NCI-H2171 treated with DMSO at 0.1 percent for 48 hours (cell line): ENCODE measurements at regions not wholly inside any gene's neighbourhood (a gene's known extent, or its start where the extent isn't known, plus 50 kb on each side); places are given as distances from the start of the nearest gene placed in this dataset.
"Not testable (repeated sequence)": the region's sequence is repeated elsewhere in the genome, so short reads cannot be mapped to it uniquely, and the experiment has no call there.

Experiments
- DNase-seq: peaks from one replicate; lab custom pipeline; 2025; lab: John Stamatoyannopoulos, UW

DNA sequence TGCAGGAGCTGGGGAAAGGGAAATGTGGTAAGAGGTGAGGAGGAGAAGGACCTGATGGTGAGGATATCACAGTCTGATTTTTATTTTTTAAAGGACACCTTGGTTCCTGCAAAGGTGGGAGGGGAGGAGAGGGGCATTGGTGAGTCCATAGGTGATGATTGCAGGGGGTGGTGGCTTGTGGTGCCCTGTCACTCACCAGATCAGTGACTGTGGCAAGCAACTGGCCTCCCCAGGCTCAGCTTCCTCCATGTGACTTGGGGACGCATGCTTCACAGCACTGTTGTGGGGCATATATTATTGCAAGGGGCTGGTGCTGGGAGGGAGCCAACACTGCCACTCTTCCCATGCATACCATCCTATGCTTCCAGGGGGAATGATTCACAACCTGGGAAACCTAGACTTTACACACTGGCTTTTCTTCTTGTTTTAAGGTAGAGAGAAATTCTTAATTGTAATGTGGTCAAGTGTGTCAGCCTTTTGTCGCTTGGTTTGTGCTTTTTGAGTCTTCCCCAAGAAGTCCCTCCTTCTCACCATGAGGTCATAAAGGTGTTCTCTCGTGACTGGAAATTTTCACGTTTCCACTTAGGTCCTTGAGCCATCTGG is 106.8 kb upstream of the PLGLB2 start:
- not testable (repeated sequence) for DNase-seq

DNA sequence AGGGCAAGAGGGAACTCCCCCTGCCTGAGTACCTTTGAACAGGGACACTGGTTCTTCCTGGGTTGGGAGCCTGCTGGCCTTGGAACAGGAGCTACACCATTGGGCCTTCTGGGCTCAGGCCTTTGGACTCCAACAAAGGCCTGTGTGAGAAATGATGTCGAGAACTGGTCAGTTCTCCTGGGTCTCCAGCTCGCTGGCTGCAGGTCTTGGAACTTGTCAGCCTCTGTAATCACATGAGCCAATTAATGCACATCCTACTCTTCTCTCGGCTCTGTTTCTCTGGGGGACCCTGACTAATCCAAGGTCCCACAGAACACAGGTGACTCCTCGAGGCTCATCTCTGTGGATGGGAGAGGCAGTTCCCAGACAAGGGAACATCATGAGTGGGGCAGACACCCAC is 104.7 kb upstream of the PLGLB2 start:
- DNase-seq = not testable (repeated sequence)

DNA sequence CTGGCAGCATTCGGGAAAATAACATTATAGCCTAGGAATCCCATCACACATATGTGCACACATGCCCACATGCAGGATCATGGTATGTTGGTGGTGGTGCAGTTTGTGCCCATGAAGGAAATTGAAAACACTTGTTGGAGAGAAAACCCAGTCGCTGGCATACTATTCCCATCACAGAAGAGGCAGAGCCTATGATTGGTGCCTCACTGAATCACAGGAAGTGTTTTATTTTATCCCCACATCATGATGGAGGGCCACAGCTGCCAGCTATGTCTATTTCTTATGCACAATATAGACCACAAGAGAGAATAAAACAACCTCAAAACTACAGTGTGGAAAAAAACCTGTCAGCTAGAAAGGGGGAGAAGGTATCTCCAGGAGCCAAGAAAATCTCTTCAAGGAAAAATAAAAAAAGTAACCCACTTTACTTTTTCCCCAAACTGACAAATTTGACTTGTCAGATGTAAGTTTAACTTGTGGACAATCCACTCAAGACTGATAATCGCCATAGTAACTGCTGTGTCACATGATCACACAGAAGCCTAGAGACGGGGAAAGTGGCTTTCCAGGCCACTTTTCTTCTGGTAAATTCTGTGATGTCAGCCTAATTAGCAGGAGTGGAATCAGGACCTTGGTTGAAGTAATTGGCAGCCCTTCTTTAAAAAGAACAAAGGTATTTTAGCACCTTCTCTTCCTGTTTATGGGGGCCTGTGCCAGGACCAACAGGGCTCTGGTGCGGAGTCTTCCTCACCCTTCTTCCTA is 100.0 kb upstream of the PLGLB2 start:
- DNase-seq = not testable (repeated sequence)

DNA sequence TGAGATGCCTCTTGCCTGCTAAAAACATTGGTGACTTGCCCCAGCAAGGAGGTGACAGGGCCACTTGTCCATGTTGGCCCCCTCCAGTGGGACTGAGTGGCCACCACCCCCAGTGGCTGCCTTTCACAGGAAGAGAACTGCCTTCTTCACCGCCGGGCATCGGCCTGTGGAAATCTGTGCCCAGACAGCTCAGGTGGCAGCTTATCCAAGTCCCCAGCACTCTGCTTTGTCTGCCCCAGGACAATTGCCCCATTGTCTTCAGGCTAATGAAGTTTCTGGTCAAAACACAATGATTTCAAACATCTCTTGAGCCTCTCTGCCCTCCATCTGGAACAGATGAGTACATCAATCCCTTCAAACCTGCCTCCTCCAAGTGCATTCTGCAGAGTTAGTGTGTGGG is 99.1 kb upstream of the PLGLB2 start:
- not testable (repeated sequence) for DNase-seq

DNA sequence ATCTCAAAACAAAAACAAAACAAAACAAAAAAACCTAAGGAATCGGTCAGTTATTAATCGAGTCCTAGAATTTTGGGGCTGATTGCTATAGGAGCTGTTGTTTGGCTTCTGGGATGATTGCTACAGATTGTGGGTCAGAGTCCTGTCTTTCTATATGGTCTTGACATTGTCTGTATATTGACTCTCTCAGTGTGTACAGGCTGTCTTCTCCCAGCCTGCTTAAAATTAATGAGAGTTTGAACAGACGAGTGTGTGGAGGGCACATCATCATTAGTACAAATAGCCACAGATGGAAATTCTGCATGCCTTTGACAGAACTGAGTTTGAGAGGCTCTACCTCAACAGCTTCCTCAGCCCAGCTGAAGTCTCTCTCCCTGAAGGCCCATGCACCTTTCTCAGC is 98.0 kb upstream of the PLGLB2 start:
- DNase-seq = not testable (repeated sequence)

DNA sequence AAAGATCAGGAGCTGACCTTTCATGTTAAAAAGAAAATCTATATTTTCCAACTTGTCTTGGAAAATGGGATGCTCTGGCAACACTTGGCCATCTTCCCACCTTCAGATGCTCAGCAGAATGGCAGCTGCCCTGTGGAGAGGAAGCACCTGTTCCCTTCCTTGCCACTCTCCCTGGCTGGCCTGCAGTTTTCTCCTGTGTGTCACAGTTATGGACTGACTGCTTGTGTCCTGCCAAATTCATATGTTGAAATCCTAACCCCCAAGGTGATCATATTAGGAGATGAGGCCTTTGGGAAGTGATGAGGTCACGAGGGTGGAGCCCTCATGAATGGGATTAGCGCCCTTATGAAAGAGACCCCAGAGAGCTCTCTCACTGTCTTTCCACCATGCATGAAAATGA is 97.0 kb upstream of the PLGLB2 start:
- DNase-seq = not testable (repeated sequence)

DNA sequence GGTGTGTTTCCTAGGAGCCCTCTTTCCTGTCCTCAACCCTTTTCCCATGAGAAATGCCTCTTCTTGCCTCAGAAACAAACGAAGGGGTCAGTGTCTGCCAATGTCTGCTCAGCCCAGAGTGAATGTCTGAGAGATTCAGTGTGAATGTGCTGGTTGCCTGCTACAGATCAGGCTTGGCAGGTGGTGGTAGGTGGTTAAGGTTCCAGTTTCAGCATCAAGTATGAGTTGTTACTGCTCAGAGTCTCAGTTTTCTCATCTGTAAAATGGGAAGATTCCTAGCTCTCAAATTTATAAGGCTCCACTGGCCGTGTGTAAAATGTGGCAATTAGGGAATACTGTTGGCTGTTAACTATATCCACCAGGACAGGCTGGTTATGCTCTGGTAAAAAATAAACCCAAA is 96.3 kb upstream of the PLGLB2 start:
- DNase-seq = not testable (repeated sequence)

DNA sequence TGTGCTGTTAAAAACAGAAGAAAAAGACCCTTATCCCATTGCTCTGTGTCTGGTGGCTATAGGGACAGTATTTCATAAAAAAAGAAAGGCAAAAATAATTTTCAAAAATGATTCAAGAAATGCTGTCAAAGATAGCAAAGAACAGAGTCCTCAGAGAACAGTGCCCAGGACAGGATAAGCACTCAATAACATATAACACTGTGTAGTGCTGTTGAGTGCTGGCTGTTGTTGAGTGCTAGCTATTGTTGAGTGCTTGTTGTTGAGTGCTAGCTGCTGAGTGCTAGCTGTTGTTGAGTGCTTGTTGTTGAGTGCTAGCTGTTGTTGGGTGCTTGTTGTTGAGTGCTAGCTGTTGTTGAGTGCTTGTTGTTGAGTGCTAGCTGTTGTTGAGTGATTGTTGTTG is 94.5 kb upstream of the PLGLB2 start:
- DNase-seq = not testable (repeated sequence)

DNA sequence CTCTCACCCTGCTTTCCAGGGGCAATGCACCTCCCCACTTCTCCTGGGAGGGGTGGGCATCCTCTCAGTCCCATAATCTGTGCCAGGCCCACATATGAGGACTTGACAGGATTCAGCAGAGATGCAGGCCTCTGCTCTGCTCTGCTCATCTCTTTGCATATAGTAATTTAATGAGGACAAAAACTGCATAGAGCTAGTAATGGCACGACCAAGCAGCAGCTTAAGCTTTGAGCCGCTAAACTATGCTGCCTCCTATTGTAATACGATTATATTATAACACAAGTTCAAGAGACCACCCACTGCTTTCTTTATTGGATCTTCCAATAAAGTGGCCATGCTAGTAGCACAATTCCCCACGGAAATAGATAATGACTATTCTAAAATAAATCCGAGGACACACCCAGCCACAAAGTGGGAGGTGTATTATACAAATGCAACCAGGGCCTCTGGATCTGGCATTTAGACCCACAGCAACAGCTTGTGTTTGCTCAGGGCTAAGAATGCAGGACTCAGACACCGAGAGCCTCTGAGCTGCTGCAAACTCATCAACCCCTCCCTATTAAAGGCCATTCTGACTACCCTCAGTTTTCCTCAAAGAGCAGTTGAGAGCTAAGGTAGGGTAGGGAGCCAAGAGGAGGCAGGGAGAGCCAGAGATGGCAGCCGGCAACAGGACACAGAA is 93.6 kb upstream of the PLGLB2 start:
- not testable (repeated sequence) for DNase-seq

DNA sequence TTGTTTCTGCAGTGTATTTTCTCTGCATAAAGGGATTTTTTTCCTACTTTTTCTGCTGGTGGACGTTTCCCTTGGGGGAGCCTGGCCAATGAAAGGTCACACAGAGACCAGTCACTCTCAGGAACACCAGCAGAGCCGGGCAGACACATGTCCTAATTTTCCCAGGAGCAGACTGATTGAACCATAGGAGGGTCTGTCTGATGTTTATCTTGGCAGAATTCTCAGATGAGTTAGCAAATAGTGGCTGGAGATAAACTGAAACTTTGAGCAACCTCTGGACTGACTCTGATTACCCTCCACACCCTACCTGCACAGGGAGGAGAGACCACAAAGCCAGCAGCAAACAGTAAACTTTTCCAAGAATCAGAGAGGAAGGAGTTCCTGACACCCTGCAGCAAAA is 90.0 kb upstream of the PLGLB2 start:
- DNase-seq = not testable (repeated sequence)

DNA sequence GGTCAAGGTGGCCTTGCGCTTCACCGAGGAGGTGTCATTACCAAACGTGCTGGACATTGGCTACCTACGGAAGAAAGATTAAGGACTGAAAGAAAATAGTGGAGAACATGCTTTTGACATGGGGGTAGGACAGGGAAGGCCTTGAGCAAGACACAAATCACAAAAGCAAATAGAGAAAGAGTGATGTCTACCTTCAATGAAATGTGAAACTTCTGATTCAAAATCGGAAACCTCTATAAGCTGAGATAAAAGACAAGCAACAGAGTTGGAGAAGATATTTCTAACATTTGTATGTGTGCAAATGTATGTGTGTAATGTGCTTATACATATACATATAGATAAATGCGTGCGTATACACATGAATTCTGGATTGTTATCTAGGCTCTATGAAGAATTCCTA is 89.5 kb upstream of the PLGLB2 start:
- not testable (repeated sequence) for DNase-seq

DNA sequence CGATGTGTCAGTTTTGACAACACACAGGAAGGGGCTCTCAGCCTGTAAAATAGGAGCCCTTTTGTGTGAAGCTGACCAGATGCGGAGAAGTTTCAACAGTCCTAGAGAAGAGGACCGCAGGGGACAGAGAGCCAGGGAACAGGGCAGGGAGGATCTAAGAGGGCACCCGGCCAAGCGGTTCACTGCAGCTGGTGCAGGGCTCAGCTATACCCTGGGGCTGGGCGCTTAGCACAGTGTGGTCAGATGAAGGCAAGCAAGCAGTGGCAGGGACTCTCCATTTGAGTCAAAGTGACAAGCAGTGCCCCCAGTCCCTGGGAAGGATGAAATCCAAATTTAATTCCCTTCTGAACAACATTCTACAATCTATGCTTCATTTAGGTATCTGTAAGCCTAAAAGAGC is 88.9 kb upstream of the PLGLB2 start:
- DNase-seq = not testable (repeated sequence)

DNA sequence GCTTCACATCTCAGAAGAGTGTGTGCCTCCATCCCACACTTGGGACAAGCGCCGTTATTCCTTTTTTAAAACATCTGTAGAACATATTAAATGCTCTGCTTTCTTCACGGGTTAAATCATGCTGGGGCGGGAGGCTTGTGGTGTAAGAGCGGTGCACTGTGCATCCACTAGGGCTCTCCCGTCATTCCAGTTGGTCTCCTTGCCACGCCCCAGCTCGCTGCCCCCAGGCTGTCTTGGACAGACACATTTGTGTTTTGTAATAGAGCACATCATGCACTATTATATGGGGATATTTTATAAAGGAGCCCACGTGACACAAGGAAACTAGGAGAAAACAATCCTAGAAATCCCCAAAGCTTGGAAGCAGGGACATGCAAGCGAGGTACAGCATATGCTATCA is 87.7 kb upstream of the PLGLB2 start:
- DNase-seq = not testable (repeated sequence)

DNA sequence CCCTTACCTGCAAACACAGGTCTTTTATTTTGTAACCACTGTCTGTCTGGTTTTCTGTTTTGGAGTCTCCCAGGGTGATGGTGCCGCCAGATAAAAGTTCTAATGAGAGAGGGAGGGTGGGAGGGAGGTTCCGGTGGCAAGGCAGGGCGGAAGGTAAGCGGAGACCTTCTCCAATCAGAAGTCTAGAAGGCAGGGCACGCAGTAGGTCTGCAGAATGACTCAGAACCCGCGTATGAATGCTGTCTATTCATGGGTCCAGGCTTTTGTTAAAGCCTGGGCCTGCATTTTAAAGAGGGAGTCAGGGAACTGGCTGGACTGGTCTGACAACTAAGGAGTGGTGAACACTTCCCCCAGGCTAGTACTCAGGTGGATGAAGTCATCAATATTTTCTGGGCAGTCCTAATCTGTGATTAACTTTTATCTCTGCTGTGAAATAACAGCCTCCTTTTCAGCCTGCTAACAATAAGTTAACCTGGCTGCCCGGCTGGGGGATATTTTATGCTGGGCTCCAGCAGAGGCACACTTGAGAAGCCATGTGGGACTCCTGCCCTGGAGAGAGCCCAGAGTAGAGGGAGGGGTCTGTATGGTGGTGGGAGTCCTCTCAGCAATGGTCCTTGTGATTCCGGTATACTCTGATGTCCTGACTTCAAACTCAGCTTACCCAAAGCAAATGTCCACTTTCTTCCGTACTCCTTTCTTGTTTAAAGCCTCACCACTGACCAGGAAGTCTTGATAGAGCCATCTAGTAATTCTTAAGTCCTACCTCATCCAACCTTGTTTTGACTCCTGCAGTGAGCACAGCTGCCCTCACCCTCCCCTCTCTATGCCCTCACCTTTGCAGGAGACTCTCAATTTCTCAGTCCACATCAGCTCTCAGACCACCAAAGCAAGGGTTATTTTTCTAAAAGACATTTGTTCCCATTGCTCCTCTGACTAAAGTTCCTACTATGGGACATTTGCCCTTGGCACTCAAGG is 85.3 kb upstream of the PLGLB2 start:
- DNase-seq = not testable (repeated sequence)

DNA sequence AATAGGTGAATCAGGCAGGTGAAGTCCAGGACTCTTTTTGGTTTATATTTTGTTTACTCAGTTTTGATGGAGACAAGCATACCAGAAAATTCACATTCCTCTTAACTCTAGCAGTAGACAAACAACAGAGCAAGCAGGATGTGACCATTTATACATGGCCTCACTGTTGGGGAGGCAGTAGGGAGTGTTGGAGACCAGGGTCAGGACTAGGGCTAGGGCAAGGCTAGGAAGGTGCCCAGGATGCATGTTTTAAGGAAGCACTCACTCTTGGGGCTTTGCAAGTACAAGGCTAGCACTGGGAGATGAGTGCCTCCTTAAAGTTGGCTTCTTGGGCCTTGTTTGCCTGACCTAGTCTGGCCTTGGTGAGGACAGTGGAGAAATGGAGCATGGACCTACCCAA is 84.5 kb upstream of the PLGLB2 start:
- DNase-seq = not testable (repeated sequence)

DNA sequence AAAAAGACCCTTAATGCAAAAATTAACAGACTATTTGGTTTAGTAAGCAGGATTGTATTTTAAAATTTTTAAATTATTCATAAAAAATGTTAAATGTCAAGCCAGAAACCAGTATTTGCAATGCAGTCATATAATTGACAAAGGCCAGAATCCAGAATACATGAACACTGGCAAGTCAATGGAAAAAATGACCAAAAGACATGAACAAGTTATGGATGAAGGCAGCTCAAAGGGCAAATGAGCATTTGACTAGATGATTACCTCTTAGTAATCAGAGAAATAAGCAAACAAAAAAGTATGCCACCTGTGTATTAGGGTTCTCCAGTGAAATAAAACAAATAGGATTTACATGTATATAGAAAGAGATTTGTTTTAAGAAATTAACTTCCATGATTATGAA is 80.9 kb upstream of the PLGLB2 start:
- not testable (repeated sequence) for DNase-seq

DNA sequence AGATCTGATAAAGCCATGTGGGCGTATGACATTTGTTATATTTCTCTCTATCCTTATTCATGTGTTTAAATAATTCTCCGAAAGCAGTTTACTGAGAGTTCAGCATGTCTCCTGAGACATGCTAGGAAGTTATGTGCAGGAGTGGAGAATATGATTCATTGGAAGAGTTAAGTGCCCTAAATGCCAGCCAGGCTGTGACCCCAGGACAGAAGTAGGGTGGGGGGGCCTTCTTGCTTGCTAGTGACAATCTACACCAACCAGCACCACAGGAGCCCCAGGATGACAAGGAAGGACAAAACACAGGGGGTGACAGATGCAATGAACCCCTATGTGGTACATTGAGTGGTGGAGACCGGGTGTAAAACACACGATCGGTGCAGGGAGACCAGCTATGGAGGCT is 79.5 kb upstream of the PLGLB2 start:
- not testable (repeated sequence) for DNase-seq

DNA sequence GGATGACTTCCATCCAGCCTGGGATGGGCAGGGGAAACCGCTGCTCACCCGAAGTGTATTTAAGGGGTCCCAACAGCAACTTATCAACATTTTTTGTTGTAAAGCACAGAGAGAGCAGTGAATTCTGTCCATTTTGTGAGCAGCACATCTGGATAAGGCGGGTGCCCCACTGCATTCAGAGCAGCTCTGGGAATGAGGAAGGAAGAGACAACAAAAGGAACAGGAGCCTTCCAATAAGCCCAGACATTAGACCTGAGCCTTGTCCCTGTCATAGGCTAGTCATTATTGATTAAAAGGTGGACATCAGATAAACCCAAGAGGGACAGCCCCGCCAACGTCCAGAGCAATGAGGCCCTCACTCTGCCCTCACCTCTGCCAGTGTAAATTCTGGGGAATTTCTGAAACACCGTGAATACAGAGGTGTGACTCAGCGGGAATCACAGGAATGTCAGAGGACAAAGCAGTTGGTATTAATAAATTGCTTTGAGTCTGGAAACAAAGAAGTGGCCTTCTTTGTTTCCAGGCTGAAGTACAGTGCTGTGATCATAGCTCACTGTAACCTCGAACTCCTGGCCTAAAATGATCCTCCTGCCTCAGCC is 78.2 kb upstream of the PLGLB2 start:
- DNase-seq = not testable (repeated sequence)

DNA sequence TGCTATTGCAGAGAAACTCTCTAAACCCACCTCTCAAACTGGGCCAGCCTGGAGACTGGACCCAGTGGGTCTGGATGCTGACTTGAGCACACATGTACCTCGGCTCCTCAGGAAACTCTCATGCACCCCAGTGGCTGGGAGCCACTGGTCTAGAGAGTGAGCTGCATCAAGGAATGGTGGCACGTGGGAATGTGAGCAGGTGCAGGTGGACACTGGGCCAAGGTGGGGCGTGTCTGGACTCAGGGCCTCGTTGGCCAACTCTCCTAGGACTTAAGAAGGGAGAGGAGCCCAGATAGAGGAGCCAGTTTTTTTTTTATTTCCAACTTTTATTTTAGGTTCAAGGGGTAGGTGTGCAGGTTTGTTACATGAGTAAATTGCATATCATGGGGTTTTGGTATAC is 75.5 kb upstream of the PLGLB2 start:
- DNase-seq = not testable (repeated sequence)

DNA sequence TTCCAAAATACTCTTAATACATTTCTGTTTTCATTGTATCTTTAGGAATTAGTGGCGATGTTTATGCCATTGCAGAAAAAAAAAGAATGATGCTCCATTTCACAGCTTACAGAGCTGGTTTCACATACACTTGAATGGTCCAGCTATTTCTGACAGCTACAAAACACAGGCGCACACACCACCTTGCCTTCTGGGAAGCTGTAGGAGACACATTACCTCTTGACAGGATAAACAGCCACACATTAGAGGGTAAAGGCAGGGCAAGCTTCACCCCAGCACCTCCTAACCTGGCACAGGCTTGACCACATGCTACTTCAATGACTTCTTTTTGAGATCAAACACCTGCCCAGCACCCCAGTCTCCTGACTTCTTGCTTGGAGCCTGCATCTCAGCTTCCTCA is 73.2 kb upstream of the PLGLB2 start:
- not testable (repeated sequence) for DNase-seq

DNA sequence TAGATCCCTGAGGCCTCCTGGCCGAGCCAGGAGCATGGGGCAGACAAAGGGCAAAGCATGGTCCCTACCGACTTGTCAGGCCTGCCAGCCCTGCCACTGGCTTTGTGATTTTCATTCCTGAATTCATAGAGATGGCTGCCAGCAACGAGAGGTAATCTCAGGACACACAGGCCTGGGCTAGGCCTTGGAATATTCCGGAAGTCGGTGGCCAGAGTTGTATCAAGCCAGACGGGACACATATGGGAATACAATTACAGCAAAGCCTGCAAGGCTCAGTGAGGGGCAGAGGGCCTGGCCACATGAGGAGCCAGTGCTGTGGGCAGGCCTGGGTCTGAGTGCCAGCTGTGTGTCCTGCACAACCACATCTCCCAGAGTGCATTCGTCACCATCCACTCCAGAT is 72.4 kb upstream of the PLGLB2 start:
- not testable (repeated sequence) for DNase-seq
